Transverse colon (tissue), 4 donors: ENCODE measurements at regions not wholly inside any gene's neighbourhood (a gene's known extent, or its start where the extent isn't known, plus 50 kb on each side); places are given as distances from the start of the nearest gene placed in this dataset.

Source experiments
- DNase-seq: peaks from one replicate; pipeline ENCODE4 v3.0.0-alpha.2; 2019
- H3K27ac ChIP-seq, 4 donors: fragments of 200-600 bp; sonication (generic); 2 replicates each; pipeline ENCODE4 v1.5.1; 2016 to 2018; ENCODE audit warnings: inconsistent platforms in 4 of 4
- H3K27me3 ChIP-seq: fragments of 200-600 bp; sonication (generic); 2 replicates; pipeline ENCODE4 v1.5.1; 2017; ENCODE audit warnings: inconsistent platforms
- H3K36me3 ChIP-seq, 4 donors: fragments of 200-600 bp; sonication (generic); 2 replicates each; pipeline ENCODE4 v1.5.1; 2017 to 2019; ENCODE audit warnings: inconsistent platforms in 4 of 4
- H3K4me1 ChIP-seq, 4 donors: fragments of 200-600 bp; sonication (generic); 2 replicates each; pipeline ENCODE4 v1.5.1; 2017 to 2020; ENCODE audit warnings: inconsistent platforms in 4 of 4
- H3K4me3 ChIP-seq, 4 donors: fragments of 200-600 bp; sonication (generic); 1 replicate in 1 of 4; 2 replicates in 3 of 4; pipeline versions ENCODE4 v1.5.1 to v1.6.1; 2017 to 2019; ENCODE audit warnings: inconsistent platforms in 4 of 4
- H3K9me3 ChIP-seq, 2 donors: fragments of 200-600 bp; sonication (generic); 2 replicates each; pipeline ENCODE4 v1.5.1; 2017 to 2019; ENCODE audit warnings: inconsistent platforms in 2 of 2
- CTCF ChIP-seq, 5 experiments: fragments of 200-600 bp in 3 of 5; fragments of 450-650 bp in 2 of 5; sonication (generic) in 3 of 5; IDR thresholded peaks; 1 replicate in 2 of 5; 2 replicates in 3 of 5; pipeline ENCODE4 v1.5.1; 2016 to 2017; ENCODE audit warnings: antibody characterized with exemption in 5 of 5, inconsistent platforms in 3 of 5, mild to moderate bottlenecking in 2 of 5, moderate library complexity in 1 of 5
- EP300 ChIP-seq: sonication (generic); formaldehyde crosslinking; IDR thresholded peaks from one replicate; pipeline ENCODE4 v1.6.1; 2017; ENCODE audit warnings: antibody characterized with exemption, low read depth
- POLR2A ChIP-seq: fragments of 450-650 bp; IDR thresholded peaks from one replicate; pipeline ENCODE4 v1.6.1; 2016; ENCODE audit warnings: antibody characterized with exemption, mild to moderate bottlenecking, moderate library complexity
- POLR2AphosphoS5 ChIP-seq, 3 donors: sonication (generic); formaldehyde crosslinking; IDR thresholded peaks; one replicate each; pipeline ENCODE4 v1.6.1; 2016; ENCODE audit warnings: antibody characterized with exemption in 3 of 3
- WGBS, 2 donors: methylation state at CpG; one replicate each; pipeline ENCODE4 v1.1.5; 2018; ENCODE audit warnings: low coverage in 1 of 2; 5-methylcytosine and 5-hydroxymethylcytosine counted together
- in situ Hi-C, 4 donors: fragments of 200-750 bp; cut with MboI; loops; one replicate each; pipeline versions ENCODE4 v1.15.0 to v1.15.1; 2017; ENCODE audit warnings: low sequenced_read_pairs in 3 of 4, low pct_ligation_motif_present in 1 of 4, low pct_unique_long_range_greater_than_20kb in 1 of 4
- intact Hi-C: fragments of 100-400 bp; cut with DNase I; formaldehyde crosslinking; loops from one replicate; pipeline ENCODE4 v1.15.1; 2023; ENCODE audit warnings: low total_unique reads

GRCh38 chr12:46533723-46534122 lies 161.2 kb upstream of the SLC38A2 start:
- Histone ChIP-seq H3K9me3 (no peaks in the 10 kb centered on the region), H3K36me3 (no peaks in the 10 kb centered on the region), H3K4me3 (no peak overlapping the region), H3K27ac (no peak overlapping the region), H3K27me3 (no peaks in the 10 kb centered on the region), H3K4me1 (no peaks in the 10 kb centered on the region)
- TF ChIP-seq POLR2A = no peak
- no peak for TF ChIP-seq POLR2AphosphoS5 (IDR thresholded peaks at IDR 0.05)
- no peak for DNase-seq
- 64 to 81% methylated on average over 2 of the region's 2 CpGs for WGBS, 2 donors
- in situ Hi-C loops (no loop called here), intact Hi-C loops (no loop called here)

GRCh38 chr12:46531804-46532203 lies 159.2 kb upstream of the SLC38A2 start:
- in situ Hi-C loops = no loop called here
- TF ChIP-seq CTCF (IDR thresholded peaks at IDR 0.05) (no peak), POLR2AphosphoS5 (IDR thresholded peaks at IDR 0.05) (no peak), EP300 (no peak), POLR2A (no peak)
- Histone ChIP-seq H3K4me1 (no peaks in the 10 kb centered on the region), H3K36me3 (no peaks in the 10 kb centered on the region), H3K27ac (no peak overlapping the region), H3K4me3 (no peak overlapping the region), H3K9me3 (no peaks in the 10 kb centered on the region), H3K27me3 (no peaks in the 10 kb centered on the region)
- 94% methylated on average over 3 of the region's 3 CpGs; no CpG with 5 or more reads in 1 of the 2 donors for WGBS, 2 donors
- intact Hi-C loops = no loop called here
- no peak for DNase-seq

- no peak for DNase-seq
- Histone ChIP-seq H3K36me3 (no peaks in the 10 kb centered on the region), H3K27me3 (no peaks in the 10 kb centered on the region), H3K4me3 (no peak overlapping the region), H3K27ac (no peak overlapping the region), H3K9me3 (no peaks in the 10 kb centered on the region), H3K4me1 (no peaks in the 10 kb centered on the region)
- in situ Hi-C loops (no loop called here), intact Hi-C loops (no loop called here)
- TF ChIP-seq POLR2A = no peak
- no peak for TF ChIP-seq EP300
- no peak for TF ChIP-seq CTCF (IDR thresholded peaks at IDR 0.05)
- no peak for TF ChIP-seq POLR2AphosphoS5 (IDR thresholded peaks at IDR 0.05)
- WGBS, 2 donors = 86% methylated on average over 6 of the region's 6 CpGs; no CpG with 5 or more reads in 1 of the 2 donors
Measured at GRCh38 chr12:46531059-46531785, 158.6 kb upstream of the SLC38A2 start.

- TF ChIP-seq CTCF (IDR thresholded peaks at IDR 0.05) (no peak), POLR2A (no peak), EP300 (no peak), POLR2AphosphoS5 (IDR thresholded peaks at IDR 0.05) (no peak)
- no peak for DNase-seq
- H3K4me3 ChIP-seq = no peak overlapping the region
- no peaks in the 10 kb centered on the region for H3K27me3 ChIP-seq
- WGBS, 2 donors = 95 to 100% methylated on average over 1 to 14 of the region's 14 CpGs
- intact Hi-C loops (no loop called here), in situ Hi-C loops (no loop called here)
- H3K4me1 ChIP-seq = peaks cover 0 to 1% (median 0%) of the 10 kb centered on the region in 4 donors
- no peaks in the 10 kb centered on the region for H3K36me3 ChIP-seq
- no peaks in the 10 kb centered on the region for H3K9me3 ChIP-seq
- H3K27ac ChIP-seq = no peak overlapping the region
Measured at GRCh38 chr12:46530373-46531056, 157.9 kb upstream of the SLC38A2 start.
